HUES6 (cell line): ENCODE measurements at regions not wholly inside any gene's neighbourhood (a gene's known extent, or its start where the extent isn't known, plus 50 kb on each side); places are given as distances from the start of the nearest gene placed in this dataset.

Experiments
- H3K27ac ChIP-seq: 2 replicates; pipeline ENCODE4 v1.7.0; 2013; ENCODE audit warnings: low read depth, mild to moderate bottlenecking, low read length, inconsistent platforms
- H3K27me3 ChIP-seq: 2 replicates; pipeline ENCODE4 v1.6.1; 2013; ENCODE audit warnings: low read length; ENCODE audit not compliant: control insufficient read depth, insufficient read depth
- H3K36me3 ChIP-seq: 2 replicates; pipeline ENCODE4 v1.6.1; 2013; ENCODE audit warnings: low read length; ENCODE audit not compliant: control insufficient read depth, insufficient read depth
- H3K4me1 ChIP-seq: 2 replicates; pipeline ENCODE4 v1.6.1; 2013; ENCODE audit warnings: low read length; ENCODE audit not compliant: control insufficient read depth, insufficient read depth
- H3K4me3 ChIP-seq: 2 replicates; pipeline ENCODE4 v1.5.1; 2013; ENCODE audit warnings: low read depth, low read length
- H3K9ac ChIP-seq: one replicate; pipeline ENCODE4 v1.6.1; 2013; ENCODE audit warnings: mild to moderate bottlenecking, low read length
- H3K9me3 ChIP-seq: 2 replicates; pipeline ENCODE4 v1.6.1; 2013; ENCODE audit warnings: low read depth, low read length; ENCODE audit not compliant: control insufficient read depth, insufficient read depth

DNA sequence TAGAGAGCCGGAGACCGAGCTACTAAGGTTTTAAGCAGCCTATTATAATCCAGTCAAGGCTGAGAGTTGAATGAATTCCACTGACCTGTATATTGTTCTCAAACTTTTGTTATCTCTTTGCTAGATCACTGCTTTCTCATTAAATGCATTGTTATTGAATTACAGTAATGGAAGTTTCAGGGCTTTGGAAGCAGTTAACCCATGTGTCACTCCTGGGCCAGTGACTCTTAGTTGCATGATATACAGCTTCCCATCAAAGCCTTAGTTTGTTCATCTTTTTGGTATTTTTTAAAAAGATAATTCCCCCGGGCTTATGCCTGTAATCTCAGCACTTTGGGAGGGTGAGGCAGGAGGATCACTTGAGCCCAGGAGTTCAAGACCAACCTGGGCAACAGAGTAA is 55.4 kb upstream of the KIAA1217 start:
- H3K27me3 ChIP-seq: no peaks in the 10 kb centered on the region
- no peak overlapping the region for H3K27ac ChIP-seq

DNA sequence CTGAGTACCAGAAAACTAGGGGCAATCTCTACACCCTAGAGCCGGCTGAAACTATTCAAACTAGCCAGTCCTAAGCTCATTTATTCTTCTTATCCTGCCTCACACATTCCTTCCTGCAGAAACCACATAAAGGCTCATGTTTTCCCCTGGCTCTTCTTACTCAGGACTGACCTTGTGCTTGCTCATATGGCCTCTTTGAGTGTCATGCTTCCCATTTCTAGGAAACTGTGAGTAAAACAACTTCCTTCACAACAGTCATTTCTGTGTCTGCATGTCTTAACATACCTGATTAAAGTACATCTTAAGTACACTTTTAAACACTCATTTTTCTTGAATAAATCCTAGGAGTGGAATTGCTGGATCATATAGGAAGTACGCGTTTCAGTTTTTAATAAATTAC is 52.3 kb upstream of the KIAA1217 start:
- Histone ChIP-seq H3K36me3 (no peaks in the 10 kb centered on the region), H3K27ac (no peak overlapping the region), H3K9me3 (0 out of 2 replicates have a peak, but pooled peaks cover 4% of the 10 kb centered on the region), H3K4me3 (no peak overlapping the region), H3K4me1 (no peaks in the 10 kb centered on the region), H3K9ac (no peak overlapping the region), H3K27me3 (no peaks in the 10 kb centered on the region)

More for the DNA sequence above, 55.4 kb upstream of the KIAA1217 start:
- Histone ChIP-seq H3K9me3 (0 out of 2 replicates have a peak, but pooled peaks cover 4% of the 10 kb centered on the region), H3K4me3 (no peak overlapping the region), H3K4me1 (no peaks in the 10 kb centered on the region), H3K36me3 (no peaks in the 10 kb centered on the region), H3K9ac (no peak overlapping the region)

DNA sequence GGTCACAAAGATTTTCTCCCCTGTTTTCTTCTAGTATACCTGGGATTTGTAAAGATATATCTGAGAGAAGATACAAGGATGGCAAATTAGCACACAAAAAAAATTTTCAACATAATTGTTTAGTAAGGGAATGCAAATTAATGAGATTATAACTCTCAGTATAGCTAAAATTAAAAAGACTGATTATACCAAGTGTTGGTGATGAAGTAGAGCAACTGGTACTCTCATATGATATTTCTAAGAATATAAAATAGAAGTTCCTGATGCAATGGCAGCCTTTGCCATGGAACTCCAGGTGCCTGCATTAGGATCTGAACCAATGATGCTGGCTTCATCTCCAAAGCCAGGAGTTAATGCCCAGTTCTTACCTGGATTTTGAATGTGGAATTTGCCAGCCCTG is 51.4 kb upstream of the KIAA1217 start:
- H3K36me3 ChIP-seq: no peaks in the 10 kb centered on the region
- H3K4me3 ChIP-seq: no peak overlapping the region
- no peaks in the 10 kb centered on the region for H3K4me1 ChIP-seq
- 0 out of 2 replicates have a peak, but pooled peaks cover 4% of the 10 kb centered on the region for H3K9me3 ChIP-seq
- H3K9ac ChIP-seq: no peak overlapping the region
- no peaks in the 10 kb centered on the region for H3K27me3 ChIP-seq
- H3K27ac ChIP-seq: no peak overlapping the region
